GM18511 (cell line): ENCODE measurements at regions not wholly inside any gene's neighbourhood (a gene's known extent, or its start where the extent isn't known, plus 50 kb on each side); places are given as distances from the start of the nearest gene placed in this dataset.
"Not testable (repeated sequence)": the region's sequence is repeated elsewhere in the genome, so short reads cannot be mapped to it uniquely, and the experiment has no call there.

Experiments used
- ATAC-seq: cut with Tn5 transposase; IDR thresholded peaks from one replicate; pipeline ENCODE4 v1.9.1; 2021; ENCODE audit warnings: mild to moderate bottlenecking, moderate library complexity; ENCODE audit not compliant: unreplicated experiment

- ATAC-seq: no peak
Observed at GRCh38 chr11:23620617-23621016, 760.3 kb upstream of the CCDC179 start.

GRCh38 chr11:23632293-23632692 is 772.0 kb upstream of the CCDC179 start:
- ATAC-seq: no peak

GRCh38 chr11:23644443-23644842 is 784.2 kb upstream of the CCDC179 start:
- no peak for ATAC-seq

- not testable (repeated sequence) for ATAC-seq
Observed at GRCh38 chr11:23652336-23652735, 792.1 kb upstream of the CCDC179 start.

GRCh38 chr11:23653071-23653675 is 792.9 kb upstream of the CCDC179 start:
- no peak for ATAC-seq

- ATAC-seq: no peak
Observed at GRCh38 chr11:23668324-23668723, 808.0 kb upstream of the CCDC179 start.

GRCh38 chr11:23673366-23673765 is 813.1 kb upstream of the CCDC179 start:
- no peak for ATAC-seq

- no peak for ATAC-seq
Observed at GRCh38 chr11:23674866-23675265, 814.6 kb upstream of the CCDC179 start.

- ATAC-seq: no peak
Observed at GRCh38 chr11:23679041-23679440, 817.8 kb upstream of the LUZP2 start.

- no peak for ATAC-seq
Observed at GRCh38 chr11:23679981-23680380, 816.9 kb upstream of the LUZP2 start.

- ATAC-seq: no peak
Observed at GRCh38 chr11:23680488-23681230, 816.2 kb upstream of the LUZP2 start.

- no peak for ATAC-seq
Observed at GRCh38 chr11:23684701-23685100, 812.2 kb upstream of the LUZP2 start.

GRCh38 chr11:23687991-23688390 is 808.9 kb upstream of the LUZP2 start:
- ATAC-seq: no peak

- no peak for ATAC-seq
Observed at GRCh38 chr11:23688411-23688810, 808.4 kb upstream of the LUZP2 start.

- no peak for ATAC-seq
Observed at GRCh38 chr11:23688835-23689234, 808.0 kb upstream of the LUZP2 start.

- ATAC-seq: no peak
Observed at GRCh38 chr11:23696688-23697415, 800.0 kb upstream of the LUZP2 start.

- no peak for ATAC-seq
Observed at GRCh38 chr11:23704183-23704582, 792.7 kb upstream of the LUZP2 start.

- ATAC-seq: no peak
Observed at GRCh38 chr11:23711981-23712380, 784.9 kb upstream of the LUZP2 start.

GRCh38 chr11:23719016-23719415 is 777.8 kb upstream of the LUZP2 start:
- ATAC-seq: no peak

- no peak for ATAC-seq
Observed at GRCh38 chr11:23723861-23724260, 773.0 kb upstream of the LUZP2 start.

GRCh38 chr11:23725752-23726151 is 771.1 kb upstream of the LUZP2 start:
- no peak for ATAC-seq

GRCh38 chr11:23727387-23727786 is 769.5 kb upstream of the LUZP2 start:
- no peak for ATAC-seq
